Fibroblast of the aortic adventitia (primary cell): ENCODE measurements at regions not wholly inside any gene's neighbourhood (a gene's known extent, or its start where the extent isn't known, plus 50 kb on each side); places are given as distances from the start of the nearest gene placed in this dataset.
A peak's percentile ranks its signal among the peaks of the same experiment; 100 is the strongest.
"Not testable (repeated sequence)": the region's sequence is repeated elsewhere in the genome, so short reads cannot be mapped to it uniquely, and the experiment has no call there.

Experiments
- DNase-seq: peaks from one replicate; pipeline ENCODE4 v3.0.0-alpha.2; 2010; ENCODE audit warnings: low read depth
- H3K4me3 ChIP-seq: 2 replicates; pipeline ENCODE4 v1.5.1; 2011; ENCODE audit warnings: low read depth, mild to moderate bottlenecking, control low read depth, low read length, moderate library complexity
- CTCF ChIP-seq: IDR thresholded peaks from 2 replicates; pipeline ENCODE4 v1.5.1; 2011; ENCODE audit warnings: mild to moderate bottlenecking, low read length, control low read depth, inconsistent platforms; ENCODE audit not compliant: insufficient read depth

DNA sequence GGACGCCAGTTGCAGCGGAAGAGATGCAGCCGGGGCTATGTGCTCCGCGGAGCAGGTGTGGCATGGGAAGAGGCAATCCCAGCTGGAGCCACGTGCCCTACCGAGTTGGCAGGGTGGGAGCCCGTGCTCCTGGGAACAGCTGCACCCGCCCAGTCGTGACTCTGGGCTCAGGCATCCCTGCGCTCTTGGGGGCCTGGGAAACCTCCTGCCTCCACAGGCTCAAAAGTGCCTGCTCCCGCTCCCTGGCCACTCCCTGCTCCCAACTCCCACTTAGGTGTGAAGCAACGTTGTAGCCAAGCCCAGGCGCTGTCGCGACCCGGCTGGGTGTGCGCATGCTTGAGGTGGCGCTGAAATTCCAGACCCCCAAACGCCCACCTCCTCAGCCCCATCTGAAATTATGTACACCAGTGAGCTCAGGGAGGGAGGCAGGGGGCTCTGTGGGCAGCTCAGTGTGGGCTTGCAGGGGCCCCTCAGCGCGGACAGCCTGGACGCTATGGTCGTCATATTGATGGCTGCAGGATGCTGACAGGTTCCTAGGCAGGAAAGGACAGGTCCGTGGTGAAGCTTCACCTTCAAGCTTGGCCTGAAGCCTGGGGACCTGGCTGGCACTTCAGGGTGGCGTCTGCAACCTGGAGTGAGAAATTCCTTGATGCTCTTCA is 429.9 kb downstream of the SLITRK1 start:
- no peak for TF ChIP-seq CTCF
- no peak overlapping the region for H3K4me3 ChIP-seq
- no peak for DNase-seq

GRCh38 chr13:83450591-83450990 is 431.7 kb downstream of the SLITRK1 start:
- peak; percentile 9 for DNase-seq
- TF ChIP-seq CTCF, result no peak
- no peak overlapping the region for H3K4me3 ChIP-seq

DNA sequence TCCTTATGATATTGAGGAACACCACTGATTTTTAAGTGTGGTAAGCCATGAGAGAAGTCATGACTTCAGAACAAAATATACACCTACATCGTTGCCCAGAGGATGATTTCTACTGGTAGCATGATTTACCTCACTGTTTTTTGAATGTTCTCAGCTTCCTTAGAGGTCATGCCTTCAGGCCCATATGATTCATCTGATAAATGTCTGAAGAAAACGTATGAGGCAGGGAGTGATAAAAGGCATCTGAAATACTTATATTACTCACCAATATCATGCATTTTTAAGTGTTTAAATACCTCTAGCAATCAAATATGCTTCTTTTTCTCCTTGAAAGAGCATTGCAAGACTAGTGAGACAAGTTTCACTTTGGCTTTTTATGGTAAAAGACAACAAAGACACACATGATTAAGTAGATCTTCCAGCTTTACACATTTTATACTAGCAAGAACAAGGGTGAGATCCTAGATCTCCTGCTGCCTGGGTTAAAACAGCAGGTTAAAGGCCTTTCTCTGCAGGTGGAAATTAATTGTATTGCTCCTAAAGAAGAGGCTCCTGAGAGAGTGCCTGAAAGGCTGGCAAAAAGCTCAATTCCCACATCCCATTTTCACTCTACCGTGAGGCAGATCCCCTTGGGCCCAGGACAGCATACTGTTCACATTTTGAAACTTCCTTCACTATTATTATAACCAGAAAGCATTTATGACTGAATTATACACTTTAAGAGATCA is 432.4 kb downstream of the SLITRK1 start:
- peak; percentile 70 for DNase-seq
- H3K4me3 ChIP-seq, result no peak overlapping the region
- TF ChIP-seq CTCF, result no peak

DNA sequence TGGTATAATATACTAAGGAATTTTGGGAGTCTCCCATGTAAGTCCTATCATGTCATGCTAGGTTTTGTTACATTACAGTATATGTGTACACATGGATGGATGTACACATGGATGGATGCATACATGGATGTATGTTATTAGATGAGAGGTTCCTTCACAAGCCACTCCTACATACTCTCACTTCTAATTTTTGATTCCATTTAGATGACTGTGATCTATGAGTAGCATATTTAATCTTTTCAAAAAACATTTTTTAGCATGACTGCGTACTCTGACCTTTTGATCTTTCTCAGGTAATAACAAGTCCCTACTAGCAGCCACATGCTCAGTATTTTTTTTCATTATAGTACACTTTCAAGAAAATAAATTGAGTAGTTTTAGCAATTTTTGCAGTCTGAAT is 441.8 kb downstream of the SLITRK1 start:
- no peak for DNase-seq
- no peak for TF ChIP-seq CTCF
- no peak overlapping the region for H3K4me3 ChIP-seq

DNA sequence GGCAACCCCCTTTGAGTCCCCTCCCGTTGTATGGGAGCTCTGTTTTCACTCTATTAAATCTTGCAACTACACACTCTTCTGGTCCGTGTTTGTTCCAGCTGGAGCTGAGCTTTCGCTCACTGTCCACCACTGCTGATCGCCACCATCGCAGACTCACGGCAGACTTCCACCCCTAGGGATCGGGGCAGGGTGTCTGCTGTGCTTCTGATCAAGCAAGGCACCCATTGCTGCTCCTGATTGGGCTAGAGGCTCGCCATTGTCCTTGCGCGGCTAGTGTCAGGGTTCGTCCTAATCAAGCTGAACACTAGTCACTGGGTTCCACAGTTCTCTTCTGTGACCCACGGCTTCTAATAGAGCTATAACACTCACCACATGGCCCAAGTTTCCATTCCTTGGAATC is 442.8 kb downstream of the SLITRK1 start:
- not testable (repeated sequence) for DNase-seq, H3K4me3 ChIP-seq

GRCh38 chr13:83423861-83424260 is 458.4 kb downstream of the SLITRK1 start:
- no peak for TF ChIP-seq CTCF
- DNase-seq, result no peak
- H3K4me3 ChIP-seq, result no peak overlapping the region

DNA sequence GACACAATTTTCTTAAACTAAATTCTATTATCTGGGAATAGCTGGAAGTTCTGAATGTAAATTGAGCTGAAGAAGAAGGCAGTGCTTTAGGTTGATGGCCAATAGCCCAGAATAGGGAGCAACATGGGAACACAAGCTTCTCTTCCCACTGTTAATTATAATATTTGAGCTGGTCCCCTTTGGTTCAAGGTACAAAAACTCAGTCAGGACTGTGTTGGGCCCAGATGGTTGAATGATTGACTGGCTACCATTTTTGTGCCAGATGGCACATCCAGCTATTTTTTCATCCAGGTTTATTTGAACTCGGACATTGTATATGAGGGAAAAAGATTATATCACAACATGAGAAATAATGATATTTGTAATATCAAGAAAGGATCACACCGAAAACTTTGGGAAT is 458.9 kb downstream of the SLITRK1 start:
- no peak for DNase-seq
- no peak overlapping the region for H3K4me3 ChIP-seq
- no peak for TF ChIP-seq CTCF
